ENCODE measurements at regions not wholly inside any gene's neighbourhood (a gene's known extent, or its start where the extent isn't known, plus 50 kb on each side); places are given as distances from the start of the nearest gene placed in this dataset.

DNA sequence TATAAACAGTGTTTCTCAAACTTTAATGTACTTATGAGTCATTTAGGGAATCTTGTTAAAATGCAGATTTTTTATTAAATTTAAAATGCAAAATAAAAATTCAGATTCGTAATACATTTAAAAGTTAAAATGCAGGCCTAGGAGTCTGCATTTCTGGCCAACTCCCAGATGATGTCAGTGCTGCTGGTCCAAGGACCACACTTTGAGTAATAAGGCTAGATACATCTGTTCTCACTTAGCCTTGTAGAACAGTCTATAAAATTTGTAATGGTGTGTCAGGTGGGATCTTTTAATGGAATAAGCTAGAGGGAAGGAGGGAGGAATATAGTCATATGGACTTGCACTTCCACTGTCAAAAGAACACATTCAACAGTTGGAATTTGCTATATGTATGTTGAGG lies 295.6 kb upstream of the BMP2 start:
- TF ChIP-seq, protein P1, sequence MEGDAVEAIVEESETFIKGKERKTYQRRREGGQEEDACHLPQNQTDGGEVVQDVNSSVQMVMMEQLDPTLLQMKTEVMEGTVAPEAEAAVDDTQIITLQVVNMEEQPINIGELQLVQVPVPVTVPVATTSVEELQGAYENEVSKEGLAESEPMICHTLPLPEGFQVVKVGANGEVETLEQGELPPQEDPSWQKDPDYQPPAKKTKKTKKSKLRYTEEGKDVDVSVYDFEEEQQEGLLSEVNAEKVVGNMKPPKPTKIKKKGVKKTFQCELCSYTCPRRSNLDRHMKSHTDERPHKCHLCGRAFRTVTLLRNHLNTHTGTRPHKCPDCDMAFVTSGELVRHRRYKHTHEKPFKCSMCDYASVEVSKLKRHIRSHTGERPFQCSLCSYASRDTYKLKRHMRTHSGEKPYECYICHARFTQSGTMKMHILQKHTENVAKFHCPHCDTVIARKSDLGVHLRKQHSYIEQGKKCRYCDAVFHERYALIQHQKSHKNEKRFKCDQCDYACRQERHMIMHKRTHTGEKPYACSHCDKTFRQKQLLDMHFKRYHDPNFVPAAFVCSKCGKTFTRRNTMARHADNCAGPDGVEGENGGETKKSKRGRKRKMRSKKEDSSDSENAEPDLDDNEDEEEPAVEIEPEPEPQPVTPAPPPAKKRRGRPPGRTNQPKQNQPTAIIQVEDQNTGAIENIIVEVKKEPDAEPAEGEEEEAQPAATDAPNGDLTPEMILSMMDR (IDR thresholded peaks at IDR 0.05; ENCODE audit: low read depth, low read length, missing input control) = no peak
- TF ChIP-seq HNF4G (IDR thresholded peaks at IDR 0.05) = no peak
- no peak for TF ChIP-seq JUND (IDR thresholded peaks at IDR 0.05)
- TF ChIP-seq SP1 (IDR thresholded peaks at IDR 0.05) = no peak
- no peak for TF ChIP-seq TAF1 (conservative IDR thresholded peaks at IDR 0.05)
- TF ChIP-seq GABPA (IDR thresholded peaks at IDR 0.05 in 1 of 2, conservative IDR thresholded peaks at IDR 0.05 in 1 of 2) = no peak
- TF ChIP-seq EGR1 (IDR thresholded peaks at IDR 0.05; ENCODE audit: low read depth in 2 of 2) = no peak
- TF ChIP-seq, protein P2, sequence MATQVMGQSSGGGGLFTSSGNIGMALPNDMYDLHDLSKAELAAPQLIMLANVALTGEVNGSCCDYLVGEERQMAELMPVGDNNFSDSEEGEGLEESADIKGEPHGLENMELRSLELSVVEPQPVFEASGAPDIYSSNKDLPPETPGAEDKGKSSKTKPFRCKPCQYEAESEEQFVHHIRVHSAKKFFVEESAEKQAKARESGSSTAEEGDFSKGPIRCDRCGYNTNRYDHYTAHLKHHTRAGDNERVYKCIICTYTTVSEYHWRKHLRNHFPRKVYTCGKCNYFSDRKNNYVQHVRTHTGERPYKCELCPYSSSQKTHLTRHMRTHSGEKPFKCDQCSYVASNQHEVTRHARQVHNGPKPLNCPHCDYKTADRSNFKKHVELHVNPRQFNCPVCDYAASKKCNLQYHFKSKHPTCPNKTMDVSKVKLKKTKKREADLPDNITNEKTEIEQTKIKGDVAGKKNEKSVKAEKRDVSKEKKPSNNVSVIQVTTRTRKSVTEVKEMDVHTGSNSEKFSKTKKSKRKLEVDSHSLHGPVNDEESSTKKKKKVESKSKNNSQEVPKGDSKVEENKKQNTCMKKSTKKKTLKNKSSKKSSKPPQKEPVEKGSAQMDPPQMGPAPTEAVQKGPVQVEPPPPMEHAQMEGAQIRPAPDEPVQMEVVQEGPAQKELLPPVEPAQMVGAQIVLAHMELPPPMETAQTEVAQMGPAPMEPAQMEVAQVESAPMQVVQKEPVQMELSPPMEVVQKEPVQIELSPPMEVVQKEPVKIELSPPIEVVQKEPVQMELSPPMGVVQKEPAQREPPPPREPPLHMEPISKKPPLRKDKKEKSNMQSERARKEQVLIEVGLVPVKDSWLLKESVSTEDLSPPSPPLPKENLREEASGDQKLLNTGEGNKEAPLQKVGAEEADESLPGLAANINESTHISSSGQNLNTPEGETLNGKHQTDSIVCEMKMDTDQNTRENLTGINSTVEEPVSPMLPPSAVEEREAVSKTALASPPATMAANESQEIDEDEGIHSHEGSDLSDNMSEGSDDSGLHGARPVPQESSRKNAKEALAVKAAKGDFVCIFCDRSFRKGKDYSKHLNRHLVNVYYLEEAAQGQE (IDR thresholded peaks at IDR 0.05) = no peak
- TF ChIP-seq, protein P3, sequence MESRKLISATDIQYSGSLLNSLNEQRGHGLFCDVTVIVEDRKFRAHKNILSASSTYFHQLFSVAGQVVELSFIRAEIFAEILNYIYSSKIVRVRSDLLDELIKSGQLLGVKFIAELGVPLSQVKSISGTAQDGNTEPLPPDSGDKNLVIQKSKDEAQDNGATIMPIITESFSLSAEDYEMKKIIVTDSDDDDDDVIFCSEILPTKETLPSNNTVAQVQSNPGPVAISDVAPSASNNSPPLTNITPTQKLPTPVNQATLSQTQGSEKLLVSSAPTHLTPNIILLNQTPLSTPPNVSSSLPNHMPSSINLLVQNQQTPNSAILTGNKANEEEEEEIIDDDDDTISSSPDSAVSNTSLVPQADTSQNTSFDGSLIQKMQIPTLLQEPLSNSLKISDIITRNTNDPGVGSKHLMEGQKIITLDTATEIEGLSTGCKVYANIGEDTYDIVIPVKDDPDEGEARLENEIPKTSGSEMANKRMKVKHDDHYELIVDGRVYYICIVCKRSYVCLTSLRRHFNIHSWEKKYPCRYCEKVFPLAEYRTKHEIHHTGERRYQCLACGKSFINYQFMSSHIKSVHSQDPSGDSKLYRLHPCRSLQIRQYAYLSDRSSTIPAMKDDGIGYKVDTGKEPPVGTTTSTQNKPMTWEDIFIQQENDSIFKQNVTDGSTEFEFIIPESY (IDR thresholded peaks at IDR 0.05) = no peak
- TF ChIP-seq, protein P4, sequence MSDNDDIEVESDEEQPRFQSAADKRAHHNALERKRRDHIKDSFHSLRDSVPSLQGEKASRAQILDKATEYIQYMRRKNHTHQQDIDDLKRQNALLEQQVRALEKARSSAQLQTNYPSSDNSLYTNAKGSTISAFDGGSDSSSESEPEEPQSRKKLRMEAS (IDR thresholded peaks at IDR 0.05) = no peak
- no peak for TF ChIP-seq RAD21 (IDR thresholded peaks at IDR 0.05)
- TF ChIP-seq YY1 (IDR thresholded peaks at IDR 0.05) = no peak
